T-helper 1 cell (primary cell): ENCODE measurements at regions not wholly inside any gene's neighbourhood (a gene's known extent, or its start where the extent isn't known, plus 50 kb on each side); places are given as distances from the start of the nearest gene placed in this dataset.
"Not testable (repeated sequence)": the region's sequence is repeated elsewhere in the genome, so short reads cannot be mapped to it uniquely, and the experiment has no call there.

Experiments
- DNase-seq, 5 donors: peaks; one replicate each; pipeline ENCODE4 v3.0.0-alpha.2; 2012 to 2020

GRCh38 chr5:91865915-91866314 is 482.8 kb upstream of the ARRDC3 start:
- no peak for DNase-seq

GRCh38 chr5:91864962-91865361 is 481.8 kb upstream of the ARRDC3 start:
- DNase-seq = no peak

GRCh38 chr5:91851670-91852069 is 468.6 kb upstream of the ARRDC3 start:
- DNase-seq = no peak

GRCh38 chr5:91850031-91850430 is 466.9 kb upstream of the ARRDC3 start:
- no peak for DNase-seq

- no peak for DNase-seq
Observed at GRCh38 chr5:91849069-91849468, 466.0 kb upstream of the ARRDC3 start.

- DNase-seq = no peak
Observed at GRCh38 chr5:91848453-91848852, 465.3 kb upstream of the ARRDC3 start.

GRCh38 chr5:91841423-91841822 is 458.3 kb upstream of the ARRDC3 start:
- no peak for DNase-seq

GRCh38 chr5:91840412-91840811 is 457.3 kb upstream of the ARRDC3 start:
- no peak for DNase-seq

- DNase-seq = no peak
Observed at GRCh38 chr5:91839721-91840120, 456.6 kb upstream of the ARRDC3 start.

GRCh38 chr5:91839233-91839632 is 456.1 kb upstream of the ARRDC3 start:
- DNase-seq = no peak

- no peak for DNase-seq
Observed at GRCh38 chr5:91830361-91830953, 447.3 kb upstream of the ARRDC3 start.

GRCh38 chr5:91825618-91826017 is 442.5 kb upstream of the ARRDC3 start:
- no peak for DNase-seq

GRCh38 chr5:91824406-91824805 is 441.3 kb upstream of the ARRDC3 start:
- DNase-seq = no peak

- no peak for DNase-seq
Observed at GRCh38 chr5:91820874-91821273, 437.8 kb upstream of the ARRDC3 start.

GRCh38 chr5:91816681-91817080 is 433.6 kb upstream of the ARRDC3 start:
- no peak for DNase-seq

GRCh38 chr5:91797576-91797975 is 414.5 kb upstream of the ARRDC3 start:
- no peak for DNase-seq

GRCh38 chr5:91794856-91795548 is 411.9 kb upstream of the ARRDC3 start:
- no peak for DNase-seq

- no peak for DNase-seq
Observed at GRCh38 chr5:91794455-91794854, 411.3 kb upstream of the ARRDC3 start.

GRCh38 chr5:91787718-91788117 is 404.6 kb upstream of the ARRDC3 start:
- no peak for DNase-seq

GRCh38 chr5:91777671-91778070 is 394.6 kb upstream of the ARRDC3 start:
- no peak for DNase-seq

- no peak for DNase-seq
Observed at GRCh38 chr5:91776249-91776648, 393.1 kb upstream of the ARRDC3 start.

- no peak for DNase-seq
Observed at GRCh38 chr5:91770400-91770799, 387.3 kb upstream of the ARRDC3 start.

GRCh38 chr5:91757383-91757782 is 374.3 kb upstream of the ARRDC3 start:
- not testable (repeated sequence) for DNase-seq

GRCh38 chr5:91754990-91755389 is 371.9 kb upstream of the ARRDC3 start:
- no peak for DNase-seq

GRCh38 chr5:91744470-91744869 is 361.4 kb upstream of the ARRDC3 start:
- not testable (repeated sequence) for DNase-seq
